ENCODE measurements at regions not wholly inside any gene's neighbourhood (a gene's known extent, or its start where the extent isn't known, plus 50 kb on each side); places are given as distances from the start of the nearest gene placed in this dataset.

DNA sequence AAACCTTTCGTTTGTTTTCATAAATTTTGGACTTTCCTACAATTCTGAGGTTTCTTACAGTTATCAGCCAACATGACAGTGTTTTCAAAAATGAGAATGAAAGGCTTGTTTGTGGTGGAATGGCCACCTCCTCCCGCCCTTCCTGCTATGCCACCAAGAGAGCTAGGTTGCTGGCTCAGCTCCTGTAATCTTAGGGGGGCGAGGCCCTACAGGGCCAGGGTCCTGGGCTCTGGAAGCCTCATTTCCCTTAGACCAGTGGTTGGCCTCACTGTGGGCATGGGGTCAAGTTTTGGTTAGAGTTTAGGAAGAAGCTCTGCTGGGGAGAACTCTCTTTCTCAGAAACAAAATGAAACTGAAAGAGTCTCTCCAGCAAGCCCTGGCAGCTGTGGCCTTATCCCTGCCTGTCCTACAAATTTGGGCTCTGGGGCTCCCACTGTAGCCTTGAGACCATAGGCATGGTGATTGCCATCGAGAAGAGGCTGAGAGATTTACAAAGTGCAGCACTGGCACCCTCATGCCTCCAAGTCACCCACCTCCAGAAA lies 66.2 kb downstream of the IRX1 start:
- no peaks in the 10 kb centered on the region for H3K4me1 ChIP-seq
- ChIA-PET CTCF (no interaction called here), POLR2A (no interaction called here)
- no peak overlapping the region for H3K4me3 ChIP-seq (ENCODE audit: low read depth, low read length)
- no peaks in the 10 kb centered on the region for H3K9me3 ChIP-seq
- no peak for DNase-seq
- no peaks in the 10 kb centered on the region for H3K36me3 Mint-ChIP-seq (ENCODE audit: insufficient read depth, unreplicated experiment)
- TF ChIP-seq, protein P1, sequence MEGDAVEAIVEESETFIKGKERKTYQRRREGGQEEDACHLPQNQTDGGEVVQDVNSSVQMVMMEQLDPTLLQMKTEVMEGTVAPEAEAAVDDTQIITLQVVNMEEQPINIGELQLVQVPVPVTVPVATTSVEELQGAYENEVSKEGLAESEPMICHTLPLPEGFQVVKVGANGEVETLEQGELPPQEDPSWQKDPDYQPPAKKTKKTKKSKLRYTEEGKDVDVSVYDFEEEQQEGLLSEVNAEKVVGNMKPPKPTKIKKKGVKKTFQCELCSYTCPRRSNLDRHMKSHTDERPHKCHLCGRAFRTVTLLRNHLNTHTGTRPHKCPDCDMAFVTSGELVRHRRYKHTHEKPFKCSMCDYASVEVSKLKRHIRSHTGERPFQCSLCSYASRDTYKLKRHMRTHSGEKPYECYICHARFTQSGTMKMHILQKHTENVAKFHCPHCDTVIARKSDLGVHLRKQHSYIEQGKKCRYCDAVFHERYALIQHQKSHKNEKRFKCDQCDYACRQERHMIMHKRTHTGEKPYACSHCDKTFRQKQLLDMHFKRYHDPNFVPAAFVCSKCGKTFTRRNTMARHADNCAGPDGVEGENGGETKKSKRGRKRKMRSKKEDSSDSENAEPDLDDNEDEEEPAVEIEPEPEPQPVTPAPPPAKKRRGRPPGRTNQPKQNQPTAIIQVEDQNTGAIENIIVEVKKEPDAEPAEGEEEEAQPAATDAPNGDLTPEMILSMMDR (IDR thresholded peaks at IDR 0.05; ENCODE audit: insufficient read depth in 1 of 2, low read depth in 1 of 2, low read length in 1 of 2, severe bottlenecking in 1 of 2, unreplicated experiment in 1 of 2), result no peak
- intact Hi-C loops (cut with micrococcal nuclease; ENCODE audit: unreplicated experiment), result no loop called here
- no peak overlapping the region for H3K27ac Mint-ChIP-seq (ENCODE audit: unreplicated experiment)
- H3K4me3 Mint-ChIP-seq (ENCODE audit: unreplicated experiment), result no peak overlapping the region
- BruUV-seq (replicated peaks), result no TSS peak
- H3K27me3 Mint-ChIP-seq (ENCODE audit: insufficient read depth, unreplicated experiment), result peaks cover 3% of the 10 kb centered on the region
- H3K36me3 ChIP-seq (ENCODE audit: control insufficient read depth, insufficient read depth, low read length), result no peaks in the 10 kb centered on the region
- no peaks in the 10 kb centered on the region for H3K9me3 Mint-ChIP-seq (ENCODE audit: unreplicated experiment)
- no peaks in the 10 kb centered on the region for H3K27me3 ChIP-seq (replicated peaks; ENCODE audit: control insufficient read depth, insufficient read depth, low read length)
- H3K4me1 Mint-ChIP-seq (ENCODE audit: low read depth, unreplicated experiment), result no peaks in the 10 kb centered on the region

GRCh38 chr5:3662344-3662743 lies 66.7 kb downstream of the IRX1 start:
- intact Hi-C loops (cut with micrococcal nuclease; ENCODE audit: unreplicated experiment), result no loop called here
- no peaks in the 10 kb centered on the region for H3K36me3 ChIP-seq (ENCODE audit: control insufficient read depth, insufficient read depth, low read length)
- no TSS peak for BruUV-seq (replicated peaks)
- Mint-ChIP-seq H3K36me3 (ENCODE audit: insufficient read depth, unreplicated experiment) (no peaks in the 10 kb centered on the region), H3K9me3 (ENCODE audit: unreplicated experiment) (no peaks in the 10 kb centered on the region), H3K4me3 (ENCODE audit: unreplicated experiment) (no peak overlapping the region), H3K27me3 (ENCODE audit: insufficient read depth, unreplicated experiment) (peaks cover 3% of the 10 kb centered on the region), H3K27ac (ENCODE audit: unreplicated experiment) (no peak overlapping the region), H3K4me1 (ENCODE audit: low read depth, unreplicated experiment) (no peaks in the 10 kb centered on the region)
- H3K4me1 ChIP-seq, result no peaks in the 10 kb centered on the region
- H3K27me3 ChIP-seq (replicated peaks; ENCODE audit: control insufficient read depth, insufficient read depth, low read length), result no peaks in the 10 kb centered on the region
- CTCF ChIA-PET, result no interaction called here
- H3K9me3 ChIP-seq, result no peaks in the 10 kb centered on the region
- H3K4me3 ChIP-seq (ENCODE audit: low read depth, low read length), result no peak overlapping the region
- DNase-seq, result no peak
- POLR2A ChIA-PET, result no interaction called here
- TF ChIP-seq, protein P1 (IDR thresholded peaks at IDR 0.05; ENCODE audit: insufficient read depth in 1 of 2, low read depth in 1 of 2, low read length in 1 of 2, severe bottlenecking in 1 of 2, unreplicated experiment in 1 of 2), result no peak

GRCh38 chr5:3671337-3671736 lies 75.7 kb downstream of the IRX1 start:
- ChIA-PET CTCF (no interaction called here), POLR2A (no interaction called here)
- DNase-seq, result no peak
- no TSS peak for BruUV-seq (replicated peaks)
- TF ChIP-seq, protein P1 (IDR thresholded peaks at IDR 0.05; ENCODE audit: insufficient read depth in 1 of 2, low read depth in 1 of 2, low read length in 1 of 2, severe bottlenecking in 1 of 2, unreplicated experiment in 1 of 2), result no peak
- H3K27me3 Mint-ChIP-seq (ENCODE audit: insufficient read depth, unreplicated experiment), result peaks cover 5% of the 10 kb centered on the region
- intact Hi-C loops (cut with micrococcal nuclease; ENCODE audit: unreplicated experiment), result no loop called here
- no peaks in the 10 kb centered on the region for H3K9me3 Mint-ChIP-seq (ENCODE audit: unreplicated experiment)
- Histone ChIP-seq H3K9me3 (no peaks in the 10 kb centered on the region), H3K27me3 (replicated peaks; ENCODE audit: control insufficient read depth, insufficient read depth, low read length) (no peaks in the 10 kb centered on the region), H3K4me1 (no peaks in the 10 kb centered on the region), H3K36me3 (ENCODE audit: control insufficient read depth, insufficient read depth, low read length) (no peaks in the 10 kb centered on the region), H3K4me3 (ENCODE audit: low read depth, low read length) (no peak overlapping the region)
- no peaks in the 10 kb centered on the region for H3K4me1 Mint-ChIP-seq (ENCODE audit: low read depth, unreplicated experiment)
- no peak overlapping the region for H3K4me3 Mint-ChIP-seq (ENCODE audit: unreplicated experiment)
- H3K36me3 Mint-ChIP-seq (ENCODE audit: insufficient read depth, unreplicated experiment), result no peaks in the 10 kb centered on the region
- H3K27ac Mint-ChIP-seq (ENCODE audit: unreplicated experiment), result no peak overlapping the region

All from Caco-2 (cell line).